GM23338 (cell line): ENCODE measurements at regions not wholly inside any gene's neighbourhood (a gene's known extent, or its start where the extent isn't known, plus 50 kb on each side); places are given as distances from the start of the nearest gene placed in this dataset.

Experiments
- POLR2AphosphoS5 ChIP-seq: IDR thresholded peaks from 2 replicates; pipeline ENCODE4 v1.6.1; 2016; ENCODE audit warnings: antibody characterized with exemption, low read depth
- TF ChIP-seq, protein P1 (sequence below), 2 experiments: fragments of 200-600 bp in 1 of 2; sonication (generic) in 1 of 2; conservative IDR thresholded peaks; 2 replicates each; pipeline versions ENCODE4 v1.5.1 to v1.6.1; 2016 to 2017; ENCODE audit warnings: antibody characterized with exemption in 2 of 2, low read depth in 2 of 2, mild to moderate bottlenecking in 2 of 2, moderate library complexity in 1 of 2

- TF ChIP-seq POLR2AphosphoS5: no peak
- TF ChIP-seq, protein P1, sequence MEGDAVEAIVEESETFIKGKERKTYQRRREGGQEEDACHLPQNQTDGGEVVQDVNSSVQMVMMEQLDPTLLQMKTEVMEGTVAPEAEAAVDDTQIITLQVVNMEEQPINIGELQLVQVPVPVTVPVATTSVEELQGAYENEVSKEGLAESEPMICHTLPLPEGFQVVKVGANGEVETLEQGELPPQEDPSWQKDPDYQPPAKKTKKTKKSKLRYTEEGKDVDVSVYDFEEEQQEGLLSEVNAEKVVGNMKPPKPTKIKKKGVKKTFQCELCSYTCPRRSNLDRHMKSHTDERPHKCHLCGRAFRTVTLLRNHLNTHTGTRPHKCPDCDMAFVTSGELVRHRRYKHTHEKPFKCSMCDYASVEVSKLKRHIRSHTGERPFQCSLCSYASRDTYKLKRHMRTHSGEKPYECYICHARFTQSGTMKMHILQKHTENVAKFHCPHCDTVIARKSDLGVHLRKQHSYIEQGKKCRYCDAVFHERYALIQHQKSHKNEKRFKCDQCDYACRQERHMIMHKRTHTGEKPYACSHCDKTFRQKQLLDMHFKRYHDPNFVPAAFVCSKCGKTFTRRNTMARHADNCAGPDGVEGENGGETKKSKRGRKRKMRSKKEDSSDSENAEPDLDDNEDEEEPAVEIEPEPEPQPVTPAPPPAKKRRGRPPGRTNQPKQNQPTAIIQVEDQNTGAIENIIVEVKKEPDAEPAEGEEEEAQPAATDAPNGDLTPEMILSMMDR (conservative IDR thresholded peaks at IDR 0.05; ENCODE audit: low read depth in 2 of 2): no peak
These were observed 321.9 kb upstream of the ACTBL2 start for GRCh38 chr5:57804505-57804904.
